HepG2 (cell line): ENCODE measurements at regions not wholly inside any gene's neighbourhood (a gene's known extent, or its start where the extent isn't known, plus 50 kb on each side); places are given as distances from the start of the nearest gene placed in this dataset.

Source experiments
- HIC2 ChIP-seq: sonication (generic); formaldehyde crosslinking; IDR thresholded peaks from 2 replicates; pipeline ENCODE4 v1.9.0; 2022; ENCODE audit warnings: low read depth, missing genetic modification reagents
- SNAPC2 ChIP-seq: sonication (generic); formaldehyde crosslinking; IDR thresholded peaks from 2 replicates; pipeline ENCODE4 v1.8.1; 2022; ENCODE audit warnings: mild to moderate bottlenecking, missing genetic modification reagents
- ZNF292 ChIP-seq: sonication (generic); formaldehyde crosslinking; IDR thresholded peaks from 2 replicates; pipeline ENCODE4 v1.8.1; 2022; ENCODE audit warnings: mild to moderate bottlenecking, low read depth, missing genetic modification reagents, borderline replicate concordance
- ZNF691 ChIP-seq: sonication (generic); formaldehyde crosslinking; IDR thresholded peaks from 2 replicates; pipeline ENCODE4 v1.4.0; 2020; ENCODE audit warnings: missing genetic modification reagents, low read depth, mild to moderate bottlenecking, borderline replicate concordance
- ZNF775 ChIP-seq: sonication (generic); formaldehyde crosslinking; IDR thresholded peaks from 2 replicates; pipeline ENCODE4 v1.4.0; 2020; ENCODE audit warnings: missing genetic modification reagents, mild to moderate bottlenecking, moderate library complexity, borderline replicate concordance
- ZNF83 ChIP-seq: sonication (generic); formaldehyde crosslinking; IDR thresholded peaks from 2 replicates; pipeline ENCODE4 v1.4.0; 2020; ENCODE audit warnings: missing genetic modification reagents, mild to moderate bottlenecking, borderline replicate concordance
- TF ChIP-seq, protein P1 (sequence below): sonication (generic); formaldehyde crosslinking; IDR thresholded peaks from 2 replicates; pipeline ENCODE4 v1.5.0; 2020; ENCODE audit warnings: mild to moderate bottlenecking, missing genetic modification reagents, borderline replicate concordance
- TF ChIP-seq, protein P2 (sequence below): sonication (generic); formaldehyde crosslinking; IDR thresholded peaks from 2 replicates; pipeline ENCODE4 v1.5.0; 2020; ENCODE audit warnings: mild to moderate bottlenecking, missing genetic modification reagents, moderate library complexity
- TF ChIP-seq, protein P3 (sequence below): sonication (generic); formaldehyde crosslinking; IDR thresholded peaks from 2 replicates; pipeline ENCODE4 v1.4.0; 2020; ENCODE audit warnings: missing genetic modification reagents
- TF ChIP-seq, protein P4 (sequence below): fragments of 450-650 bp; IDR thresholded peaks from 2 replicates; pipeline ENCODE4 v1.6.1; 2017

GRCh38 chr7:12490107-12490688 is 80.3 kb upstream of the SCIN start (continued):
- TF ChIP-seq HIC2 (CRISPR knock-in tag) (no peak), SNAPC2 (CRISPR knock-in tag) (no peak), ZNF83 (CRISPR knock-in tag) (no peak), ZNF691 (CRISPR knock-in tag) (no peak), ZNF292 (CRISPR knock-in tag) (no peak), ZNF775 (CRISPR knock-in tag) (no peak)
- TF ChIP-seq, protein P1, sequence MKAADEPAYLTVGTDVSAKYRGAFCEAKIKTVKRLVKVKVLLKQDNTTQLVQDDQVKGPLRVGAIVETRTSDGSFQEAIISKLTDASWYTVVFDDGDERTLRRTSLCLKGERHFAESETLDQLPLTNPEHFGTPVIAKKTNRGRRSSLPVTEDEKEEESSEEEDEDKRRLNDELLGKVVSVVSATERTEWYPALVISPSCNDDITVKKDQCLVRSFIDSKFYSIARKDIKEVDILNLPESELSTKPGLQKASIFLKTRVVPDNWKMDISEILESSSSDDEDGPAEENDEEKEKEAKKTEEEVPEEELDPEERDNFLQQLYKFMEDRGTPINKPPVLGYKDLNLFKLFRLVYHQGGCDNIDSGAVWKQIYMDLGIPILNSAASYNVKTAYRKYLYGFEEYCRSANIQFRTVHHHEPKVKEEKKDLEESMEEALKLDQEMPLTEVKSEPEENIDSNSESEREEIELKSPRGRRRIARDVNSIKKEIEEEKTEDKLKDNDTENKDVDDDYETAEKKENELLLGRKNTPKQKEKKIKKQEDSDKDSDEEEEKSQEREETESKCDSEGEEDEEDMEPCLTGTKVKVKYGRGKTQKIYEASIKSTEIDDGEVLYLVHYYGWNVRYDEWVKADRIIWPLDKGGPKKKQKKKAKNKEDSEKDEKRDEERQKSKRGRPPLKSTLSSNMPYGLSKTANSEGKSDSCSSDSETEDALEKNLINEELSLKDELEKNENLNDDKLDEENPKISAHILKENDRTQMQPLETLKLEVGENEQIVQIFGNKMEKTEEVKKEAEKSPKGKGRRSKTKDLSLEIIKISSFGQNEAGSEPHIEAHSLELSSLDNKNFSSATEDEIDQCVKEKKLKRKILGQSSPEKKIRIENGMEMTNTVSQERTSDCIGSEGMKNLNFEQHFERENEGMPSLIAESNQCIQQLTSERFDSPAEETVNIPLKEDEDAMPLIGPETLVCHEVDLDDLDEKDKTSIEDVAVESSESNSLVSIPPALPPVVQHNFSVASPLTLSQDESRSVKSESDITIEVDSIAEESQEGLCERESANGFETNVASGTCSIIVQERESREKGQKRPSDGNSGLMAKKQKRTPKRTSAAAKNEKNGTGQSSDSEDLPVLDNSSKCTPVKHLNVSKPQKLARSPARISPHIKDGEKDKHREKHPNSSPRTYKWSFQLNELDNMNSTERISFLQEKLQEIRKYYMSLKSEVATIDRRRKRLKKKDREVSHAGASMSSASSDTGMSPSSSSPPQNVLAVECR (CRISPR knock-in tag), result no peak
- TF ChIP-seq, protein P2, sequence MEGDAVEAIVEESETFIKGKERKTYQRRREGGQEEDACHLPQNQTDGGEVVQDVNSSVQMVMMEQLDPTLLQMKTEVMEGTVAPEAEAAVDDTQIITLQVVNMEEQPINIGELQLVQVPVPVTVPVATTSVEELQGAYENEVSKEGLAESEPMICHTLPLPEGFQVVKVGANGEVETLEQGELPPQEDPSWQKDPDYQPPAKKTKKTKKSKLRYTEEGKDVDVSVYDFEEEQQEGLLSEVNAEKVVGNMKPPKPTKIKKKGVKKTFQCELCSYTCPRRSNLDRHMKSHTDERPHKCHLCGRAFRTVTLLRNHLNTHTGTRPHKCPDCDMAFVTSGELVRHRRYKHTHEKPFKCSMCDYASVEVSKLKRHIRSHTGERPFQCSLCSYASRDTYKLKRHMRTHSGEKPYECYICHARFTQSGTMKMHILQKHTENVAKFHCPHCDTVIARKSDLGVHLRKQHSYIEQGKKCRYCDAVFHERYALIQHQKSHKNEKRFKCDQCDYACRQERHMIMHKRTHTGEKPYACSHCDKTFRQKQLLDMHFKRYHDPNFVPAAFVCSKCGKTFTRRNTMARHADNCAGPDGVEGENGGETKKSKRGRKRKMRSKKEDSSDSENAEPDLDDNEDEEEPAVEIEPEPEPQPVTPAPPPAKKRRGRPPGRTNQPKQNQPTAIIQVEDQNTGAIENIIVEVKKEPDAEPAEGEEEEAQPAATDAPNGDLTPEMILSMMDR (CRISPR knock-in tag), result peak; percentile 47; the same call in 1 of the 2 replicates
- TF ChIP-seq, protein P3, sequence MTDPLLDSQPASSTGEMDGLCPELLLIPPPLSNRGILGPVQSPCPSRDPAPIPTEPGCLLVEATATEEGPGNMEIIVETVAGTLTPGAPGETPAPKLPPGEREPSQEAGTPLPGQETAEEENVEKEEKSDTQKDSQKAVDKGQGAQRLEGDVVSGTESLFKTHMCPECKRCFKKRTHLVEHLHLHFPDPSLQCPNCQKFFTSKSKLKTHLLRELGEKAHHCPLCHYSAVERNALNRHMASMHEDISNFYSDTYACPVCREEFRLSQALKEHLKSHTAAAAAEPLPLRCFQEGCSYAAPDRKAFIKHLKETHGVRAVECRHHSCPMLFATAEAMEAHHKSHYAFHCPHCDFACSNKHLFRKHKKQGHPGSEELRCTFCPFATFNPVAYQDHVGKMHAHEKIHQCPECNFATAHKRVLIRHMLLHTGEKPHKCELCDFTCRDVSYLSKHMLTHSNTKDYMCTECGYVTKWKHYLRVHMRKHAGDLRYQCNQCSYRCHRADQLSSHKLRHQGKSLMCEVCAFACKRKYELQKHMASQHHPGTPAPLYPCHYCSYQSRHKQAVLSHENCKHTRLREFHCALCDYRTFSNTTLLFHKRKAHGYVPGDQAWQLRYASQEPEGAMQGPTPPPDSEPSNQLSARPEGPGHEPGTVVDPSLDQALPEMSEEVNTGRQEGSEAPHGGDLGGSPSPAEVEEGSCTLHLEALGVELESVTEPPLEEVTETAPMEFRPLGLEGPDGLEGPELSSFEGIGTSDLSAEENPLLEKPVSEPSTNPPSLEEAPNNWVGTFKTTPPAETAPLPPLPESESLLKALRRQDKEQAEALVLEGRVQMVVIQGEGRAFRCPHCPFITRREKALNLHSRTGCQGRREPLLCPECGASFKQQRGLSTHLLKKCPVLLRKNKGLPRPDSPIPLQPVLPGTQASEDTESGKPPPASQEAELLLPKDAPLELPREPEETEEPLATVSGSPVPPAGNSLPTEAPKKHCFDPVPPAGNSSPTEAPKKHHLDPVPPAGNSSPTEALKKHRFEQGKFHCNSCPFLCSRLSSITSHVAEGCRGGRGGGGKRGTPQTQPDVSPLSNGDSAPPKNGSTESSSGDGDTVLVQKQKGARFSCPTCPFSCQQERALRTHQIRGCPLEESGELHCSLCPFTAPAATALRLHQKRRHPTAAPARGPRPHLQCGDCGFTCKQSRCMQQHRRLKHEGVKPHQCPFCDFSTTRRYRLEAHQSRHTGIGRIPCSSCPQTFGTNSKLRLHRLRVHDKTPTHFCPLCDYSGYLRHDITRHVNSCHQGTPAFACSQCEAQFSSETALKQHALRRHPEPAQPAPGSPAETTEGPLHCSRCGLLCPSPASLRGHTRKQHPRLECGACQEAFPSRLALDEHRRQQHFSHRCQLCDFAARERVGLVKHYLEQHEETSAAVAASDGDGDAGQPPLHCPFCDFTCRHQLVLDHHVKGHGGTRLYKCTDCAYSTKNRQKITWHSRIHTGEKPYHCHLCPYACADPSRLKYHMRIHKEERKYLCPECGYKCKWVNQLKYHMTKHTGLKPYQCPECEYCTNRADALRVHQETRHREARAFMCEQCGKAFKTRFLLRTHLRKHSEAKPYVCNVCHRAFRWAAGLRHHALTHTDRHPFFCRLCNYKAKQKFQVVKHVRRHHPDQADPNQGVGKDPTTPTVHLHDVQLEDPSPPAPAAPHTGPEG (CRISPR knock-in tag), result no peak
- TF ChIP-seq, protein P4, sequence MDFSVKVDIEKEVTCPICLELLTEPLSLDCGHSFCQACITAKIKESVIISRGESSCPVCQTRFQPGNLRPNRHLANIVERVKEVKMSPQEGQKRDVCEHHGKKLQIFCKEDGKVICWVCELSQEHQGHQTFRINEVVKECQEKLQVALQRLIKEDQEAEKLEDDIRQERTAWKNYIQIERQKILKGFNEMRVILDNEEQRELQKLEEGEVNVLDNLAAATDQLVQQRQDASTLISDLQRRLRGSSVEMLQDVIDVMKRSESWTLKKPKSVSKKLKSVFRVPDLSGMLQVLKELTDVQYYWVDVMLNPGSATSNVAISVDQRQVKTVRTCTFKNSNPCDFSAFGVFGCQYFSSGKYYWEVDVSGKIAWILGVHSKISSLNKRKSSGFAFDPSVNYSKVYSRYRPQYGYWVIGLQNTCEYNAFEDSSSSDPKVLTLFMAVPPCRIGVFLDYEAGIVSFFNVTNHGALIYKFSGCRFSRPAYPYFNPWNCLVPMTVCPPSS, result no peak
